GM18951 (cell line): ENCODE measurements at regions not wholly inside any gene's neighbourhood (a gene's known extent, or its start where the extent isn't known, plus 50 kb on each side); places are given as distances from the start of the nearest gene placed in this dataset.
"Not testable (repeated sequence)": the region's sequence is repeated elsewhere in the genome, so short reads cannot be mapped to it uniquely, and the experiment has no call there.

Experiments used
- POLR2A ChIP-seq: IDR thresholded peaks from 4 replicates; pipeline ENCODE4 v1.6.1; 2011; ENCODE audit warnings: mild to moderate bottlenecking; ENCODE audit not compliant: insufficient read length, insufficient read depth; ENCODE audit errors: extremely low read depth
- in situ Hi-C: fragments of 300-500 bp; cut with MboI; formaldehyde crosslinking; loops from one replicate; pipeline ENCODE4 v1.12.0; 2022; ENCODE audit warnings: low sequenced_read_pairs, mixed read lengths, inconsistent platforms; ENCODE audit not compliant: unreplicated experiment

GRCh38 chrX:39063702-39064101, 262.4 kb downstream of the MID1IP1 start:
- in situ Hi-C loops: no loop called here
- TF ChIP-seq POLR2A: no peak

GRCh38 chrX:39065051-39065871, 264.0 kb downstream of the MID1IP1 start:
- TF ChIP-seq POLR2A: no peak
- in situ Hi-C loops: no loop called here

- in situ Hi-C loops: no loop called here
Observed at GRCh38 chrX:39067866-39068265, 266.6 kb downstream of the MID1IP1 start.

GRCh38 chrX:39068634-39069033, 267.4 kb downstream of the MID1IP1 start:
- in situ Hi-C loops: not testable (repeated sequence)

More at GRCh38 chrX:39067866-39068265, 266.6 kb downstream of the MID1IP1 start:
- TF ChIP-seq POLR2A: no peak

GRCh38 chrX:39070009-39070408, 268.8 kb downstream of the MID1IP1 start:
- no peak for TF ChIP-seq POLR2A
- in situ Hi-C loops: no loop called here

- in situ Hi-C loops: no loop called here
- no peak for TF ChIP-seq POLR2A
Observed at GRCh38 chrX:39073131-39073530, 271.9 kb downstream of the MID1IP1 start.

GRCh38 chrX:39096599-39096998, 295.3 kb downstream of the MID1IP1 start:
- no peak for TF ChIP-seq POLR2A
- in situ Hi-C loops: no loop called here

GRCh38 chrX:39104745-39105144, 303.5 kb downstream of the MID1IP1 start:
- in situ Hi-C loops: no loop called here
- TF ChIP-seq POLR2A: no peak

GRCh38 chrX:39112143-39112542, 310.9 kb downstream of the MID1IP1 start:
- no peak for TF ChIP-seq POLR2A
- in situ Hi-C loops: no loop called here

GRCh38 chrX:39115166-39115565, 313.9 kb downstream of the MID1IP1 start:
- no peak for TF ChIP-seq POLR2A
- in situ Hi-C loops: no loop called here

- in situ Hi-C loops: no loop called here
- no peak for TF ChIP-seq POLR2A
Observed at GRCh38 chrX:39117101-39117500, 315.8 kb downstream of the MID1IP1 start.

- in situ Hi-C loops: no loop called here
- TF ChIP-seq POLR2A: no peak
Observed at GRCh38 chrX:39121903-39122302, 320.6 kb downstream of the MID1IP1 start.

GRCh38 chrX:39125834-39126233, 324.6 kb downstream of the MID1IP1 start:
- no peak for TF ChIP-seq POLR2A

GRCh38 chrX:39133971-39134370, 332.7 kb downstream of the MID1IP1 start:
- no peak for TF ChIP-seq POLR2A
- in situ Hi-C loops: loop anchor here (25.0 kb wide), 1 partner anchor 372 kb away; no protein-coding TSS in a partner anchor

More at GRCh38 chrX:39125834-39126233, 324.6 kb downstream of the MID1IP1 start:
- in situ Hi-C loops: loop anchor here (25.0 kb wide), 1 partner anchor 364 kb away; no protein-coding TSS in a partner anchor
